Activated naive CD4-positive, alpha-beta T cell treated with anti-CD3 and anti-CD28 coated beads, Interleukin-2, amount 10 ng/mL, durations not matched to agents 7 days and 5 days (primary cell): ENCODE measurements at regions not wholly inside any gene's neighbourhood (a gene's known extent, or its start where the extent isn't known, plus 50 kb on each side); places are given as distances from the start of the nearest gene placed in this dataset.
"Not testable (repeated sequence)": the region's sequence is repeated elsewhere in the genome, so short reads cannot be mapped to it uniquely, and the experiment has no call there.

Experiments used
- CTCF ChIA-PET: fragments of 350-600 bp; sonication (Branson Sonifier 250); formaldehyde crosslinking; loops from one replicate; lab custom pipeline; 2021; ENCODE audit warnings: antibody characterized with exemption; lab: Charles Lee
- DNase-seq: peaks from one replicate; pipeline ENCODE4 v3.0.0-alpha.2; 2020
- H3K27ac Mint-ChIP-seq: one replicate; pipeline ENCODE4 v1.8.0; 2021; ENCODE audit warnings: mild to moderate bottlenecking, moderate library complexity, mixed read lengths
- H3K27me3 Mint-ChIP-seq: one replicate; pipeline ENCODE4 v1.8.0; 2021; ENCODE audit warnings: mild to moderate bottlenecking, mixed read lengths
- H3K36me3 Mint-ChIP-seq: one replicate; pipeline ENCODE4 v1.8.0; 2021; ENCODE audit warnings: mixed read lengths
- H3K4me1 Mint-ChIP-seq: one replicate; pipeline ENCODE4 v1.8.0; 2021; ENCODE audit warnings: mixed read lengths
- H3K4me3 Mint-ChIP-seq: one replicate; pipeline ENCODE4 v1.8.0; 2021; ENCODE audit warnings: mild to moderate bottlenecking, moderate library complexity, mixed read lengths
- H3K9me3 Mint-ChIP-seq: one replicate; pipeline ENCODE4 v1.8.0; 2021; ENCODE audit warnings: mixed read lengths

DNA sequence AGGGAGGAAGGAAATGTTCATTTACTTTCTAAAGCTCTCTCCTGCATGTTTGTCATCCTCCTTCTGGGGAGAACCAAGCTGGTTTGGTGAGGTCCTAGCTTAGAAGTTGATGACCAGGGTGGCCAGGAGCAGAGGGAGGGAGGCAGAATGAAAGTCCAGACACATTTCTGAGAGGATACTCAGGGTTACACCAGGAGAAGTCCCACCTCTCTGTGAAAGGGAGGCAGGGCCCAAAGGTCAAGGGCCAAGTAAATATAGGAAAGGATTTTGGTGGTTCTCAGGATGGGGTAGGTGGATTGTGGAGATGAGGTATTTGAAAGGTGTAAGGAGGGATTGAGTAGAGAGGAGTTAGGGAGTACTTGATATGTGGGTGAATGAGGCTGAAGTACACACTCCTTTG is 58.0 kb upstream of the FBXO11 start:
- H3K27me3 Mint-ChIP-seq, result peaks cover 14% of the 10 kb centered on the region
- H3K27ac Mint-ChIP-seq, result no peak overlapping the region
- H3K9me3 Mint-ChIP-seq, result no peaks in the 10 kb centered on the region
- CTCF ChIA-PET, result no interaction called here
- no peak overlapping the region for H3K4me3 Mint-ChIP-seq
- no peaks in the 10 kb centered on the region for H3K4me1 Mint-ChIP-seq
- no peaks in the 10 kb centered on the region for H3K36me3 Mint-ChIP-seq
- no peak for DNase-seq

DNA sequence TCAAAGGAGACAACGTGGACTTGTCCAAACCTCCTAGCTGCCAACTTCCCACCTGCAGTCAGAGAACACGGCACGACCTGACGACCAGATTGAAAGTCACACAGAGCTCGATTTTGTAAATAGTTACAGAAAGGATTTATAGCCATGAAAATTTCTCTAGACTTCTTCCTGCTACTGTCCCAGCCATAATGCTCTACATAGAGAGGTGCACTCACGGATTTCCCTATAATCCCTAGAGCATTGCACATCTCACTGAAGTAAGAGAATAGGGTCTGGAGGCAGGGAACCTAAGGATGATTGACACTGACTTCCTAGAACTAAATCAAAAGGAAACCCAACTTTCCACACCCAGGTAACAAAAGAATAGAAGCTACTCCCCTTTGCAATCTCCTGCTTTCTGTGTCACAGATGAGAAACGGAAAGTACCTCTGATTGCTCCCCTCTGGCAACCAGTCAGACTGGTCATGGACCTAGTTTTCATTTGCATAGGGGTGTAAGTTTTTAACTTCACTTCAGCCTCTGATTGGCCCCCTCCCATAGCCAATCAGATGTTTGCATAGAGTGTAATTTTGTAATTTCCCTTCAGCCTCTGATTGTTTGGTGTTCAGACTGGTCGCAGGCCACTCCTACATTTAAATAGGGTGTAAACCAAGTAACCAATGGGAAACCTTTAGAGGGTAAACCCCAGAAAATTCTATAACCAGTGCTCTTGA is 58.6 kb upstream of the FBXO11 start:
- H3K4me3 Mint-ChIP-seq, result no peak overlapping the region
- H3K9me3 Mint-ChIP-seq, result no peaks in the 10 kb centered on the region
- no peaks in the 10 kb centered on the region for H3K4me1 Mint-ChIP-seq
- H3K36me3 Mint-ChIP-seq, result no peaks in the 10 kb centered on the region
- DNase-seq, result no peak
- peaks cover 14% of the 10 kb centered on the region for H3K27me3 Mint-ChIP-seq
- no peak overlapping the region for H3K27ac Mint-ChIP-seq
- CTCF ChIA-PET, result no interaction called here

DNA sequence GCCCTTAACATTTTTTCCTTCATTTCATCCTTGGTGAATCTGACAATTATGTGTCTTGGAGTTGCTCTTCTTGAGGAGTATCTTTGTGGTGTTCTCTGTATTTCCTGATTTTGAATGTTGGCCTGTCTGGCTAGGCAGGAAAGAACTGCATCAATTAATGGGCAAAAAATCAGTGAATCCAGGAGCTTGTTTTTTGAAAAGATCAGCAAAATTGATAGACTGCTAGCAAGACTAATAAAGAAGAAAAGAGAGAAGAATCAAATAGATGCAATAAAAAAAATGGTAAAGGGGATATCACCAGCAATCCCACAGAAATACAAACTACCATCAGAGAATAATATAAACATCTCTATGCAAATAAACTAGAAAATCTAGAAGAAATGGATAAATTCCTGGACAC is 70.4 kb upstream of the FBXO11 start:
- CTCF ChIA-PET, H3K4me3 Mint-ChIP-seq, H3K9me3 Mint-ChIP-seq, H3K4me1 Mint-ChIP-seq, H3K36me3 Mint-ChIP-seq, H3K27me3 Mint-ChIP-seq, DNase-seq, H3K27ac Mint-ChIP-seq: not testable (repeated sequence)

DNA sequence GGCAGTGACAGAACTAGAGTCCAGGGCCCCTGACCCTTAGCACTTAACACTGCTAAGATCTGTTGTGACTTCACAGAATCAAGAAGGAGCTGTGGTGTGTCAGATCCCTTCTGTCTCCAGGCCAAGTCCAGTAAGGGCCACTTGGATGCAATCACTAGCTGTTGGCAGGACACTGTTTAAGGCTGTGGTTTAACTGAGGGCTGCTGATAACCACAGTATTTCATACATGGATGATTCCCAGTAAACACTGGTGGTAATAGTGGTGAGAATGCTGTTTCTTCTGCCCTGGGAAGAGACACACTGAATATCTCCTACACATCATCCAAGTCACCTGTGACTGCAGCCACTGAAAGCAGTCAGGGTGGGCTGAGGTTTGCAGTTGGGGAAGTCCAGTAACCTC is 77.7 kb upstream of the FBXO11 start:
- CTCF ChIA-PET, result no interaction called here
- Mint-ChIP-seq H3K4me3 (no peak overlapping the region), H3K4me1 (no peaks in the 10 kb centered on the region), H3K27me3 (peaks cover 8% of the 10 kb centered on the region), H3K9me3 (no peaks in the 10 kb centered on the region), H3K36me3 (no peaks in the 10 kb centered on the region), H3K27ac (no peak overlapping the region)
- DNase-seq, result no peak

DNA sequence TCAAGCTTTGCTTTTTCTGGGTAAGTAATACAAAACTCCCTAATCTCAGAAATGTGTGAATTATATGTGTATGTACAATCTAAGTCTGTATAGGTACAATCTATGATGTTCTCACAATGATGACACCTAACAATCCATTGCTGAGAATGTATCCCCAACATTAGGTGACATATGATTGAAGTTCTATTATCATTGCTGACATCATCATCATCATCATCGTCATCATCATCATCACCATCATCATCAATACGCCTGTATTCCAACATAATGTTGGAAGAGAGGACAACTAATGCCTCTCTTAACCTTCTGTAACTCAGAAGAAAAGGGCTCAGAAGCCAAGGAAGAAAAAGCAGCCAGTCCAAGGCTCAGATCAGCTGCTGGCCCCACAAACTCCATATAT is 84.2 kb upstream of the FBXO11 start:
- no peak overlapping the region for H3K27ac Mint-ChIP-seq
- no peaks in the 10 kb centered on the region for H3K9me3 Mint-ChIP-seq
- DNase-seq, result no peak
- H3K27me3 Mint-ChIP-seq, result peaks cover 3% of the 10 kb centered on the region
- CTCF ChIA-PET, result no interaction called here
- no peaks in the 10 kb centered on the region for H3K4me1 Mint-ChIP-seq
- H3K36me3 Mint-ChIP-seq, result no peaks in the 10 kb centered on the region
- no peak overlapping the region for H3K4me3 Mint-ChIP-seq

DNA sequence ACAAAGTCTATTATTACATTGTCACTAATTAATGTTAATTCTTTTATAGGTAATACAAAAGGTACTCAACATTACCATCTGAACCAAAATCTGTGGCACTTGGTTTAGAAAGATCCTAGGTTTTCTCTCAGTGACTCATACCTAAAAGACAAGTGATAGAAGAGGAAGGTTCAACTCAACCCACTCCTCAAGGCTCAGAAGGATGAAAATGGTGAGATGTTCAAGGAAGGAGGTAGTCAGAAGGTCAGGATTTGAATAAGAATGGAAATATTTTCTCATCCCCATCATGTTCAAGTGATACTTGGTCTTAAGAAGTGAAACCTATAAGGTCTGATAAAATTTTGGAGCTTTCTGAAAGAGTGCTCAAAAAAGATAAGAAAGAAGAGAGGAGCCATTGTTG is 86.4 kb upstream of the FBXO11 start:
- Mint-ChIP-seq H3K4me3 (no peak overlapping the region), H3K36me3 (no peaks in the 10 kb centered on the region), H3K27ac (no peak overlapping the region), H3K9me3 (no peaks in the 10 kb centered on the region), H3K4me1 (no peaks in the 10 kb centered on the region), H3K27me3 (no peaks in the 10 kb centered on the region)
- CTCF ChIA-PET, result no interaction called here
- DNase-seq, result no peak

DNA sequence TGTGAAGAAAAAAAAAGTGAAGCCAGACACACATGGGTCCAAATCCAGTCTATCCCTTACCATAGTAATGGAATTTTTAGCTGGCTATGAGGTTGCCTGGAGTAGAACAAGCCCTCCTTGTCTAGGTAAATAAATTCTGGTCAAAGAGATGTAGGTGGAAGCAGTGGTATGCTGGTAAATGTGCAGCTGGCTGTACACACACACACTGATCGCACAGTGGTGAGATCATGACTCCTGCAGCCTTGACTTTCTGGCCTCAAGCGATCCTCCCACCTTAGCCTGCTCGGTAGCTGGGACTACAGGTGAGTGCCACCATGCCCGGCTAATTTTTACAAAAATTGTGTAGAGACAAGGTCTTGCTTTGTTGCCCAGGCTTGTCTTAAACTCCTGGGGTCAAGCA is 90.5 kb upstream of the FBXO11 start:
- CTCF ChIA-PET, result no interaction called here
- H3K4me1 Mint-ChIP-seq, result no peaks in the 10 kb centered on the region
- DNase-seq, result no peak
- H3K9me3 Mint-ChIP-seq, result no peaks in the 10 kb centered on the region
- H3K27me3 Mint-ChIP-seq, result no peaks in the 10 kb centered on the region
- H3K27ac Mint-ChIP-seq, result no peak overlapping the region
- H3K4me3 Mint-ChIP-seq, result no peak overlapping the region
- H3K36me3 Mint-ChIP-seq, result no peaks in the 10 kb centered on the region

DNA sequence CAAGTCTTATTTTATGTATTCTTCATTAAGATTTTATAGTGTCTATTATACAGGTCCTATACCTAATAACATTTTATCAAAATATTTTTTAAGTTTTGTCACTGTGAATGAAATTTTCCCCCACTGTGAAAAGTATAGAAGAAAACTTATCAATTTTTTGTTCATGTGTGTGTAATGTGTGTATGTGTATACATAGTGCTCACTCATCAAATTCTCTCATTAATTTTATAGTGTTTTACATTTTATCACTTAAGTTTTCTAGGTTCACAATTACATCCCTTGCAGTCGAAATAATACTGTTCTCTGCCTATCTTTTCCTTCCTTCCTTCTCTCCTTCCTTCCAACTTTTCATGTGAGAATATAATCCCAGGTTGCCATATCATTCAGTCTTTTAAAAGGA is 93.2 kb upstream of the FBXO11 start:
- H3K36me3 Mint-ChIP-seq, result no peaks in the 10 kb centered on the region
- no peaks in the 10 kb centered on the region for H3K9me3 Mint-ChIP-seq

DNA sequence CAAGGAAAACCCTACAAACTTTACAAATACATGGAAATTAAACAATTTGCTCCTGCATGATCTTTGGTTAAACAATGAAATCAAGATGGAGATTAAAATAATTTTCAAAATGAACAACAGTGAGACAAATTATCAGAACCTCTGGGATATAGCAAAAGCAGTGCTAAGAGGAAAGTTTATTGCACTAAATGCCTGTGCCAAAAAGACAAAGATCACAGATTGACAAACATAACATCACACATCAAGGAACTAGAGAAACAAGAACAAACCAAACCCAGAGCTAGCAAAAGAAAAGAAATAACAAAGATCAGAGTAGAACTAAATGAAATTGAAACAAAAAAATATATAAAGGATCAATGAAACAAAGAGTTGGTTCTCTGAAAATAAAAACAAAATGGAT is 95.2 kb upstream of the FBXO11 start:
- H3K27me3 Mint-ChIP-seq, result no peaks in the 10 kb centered on the region

More for the DNA sequence above, 93.2 kb upstream of the FBXO11 start:
- CTCF ChIA-PET, result no interaction called here
- Mint-ChIP-seq H3K27ac (no peak overlapping the region), H3K4me3 (no peak overlapping the region), H3K4me1 (no peaks in the 10 kb centered on the region), H3K27me3 (no peaks in the 10 kb centered on the region)
- DNase-seq, result no peak

DNA sequence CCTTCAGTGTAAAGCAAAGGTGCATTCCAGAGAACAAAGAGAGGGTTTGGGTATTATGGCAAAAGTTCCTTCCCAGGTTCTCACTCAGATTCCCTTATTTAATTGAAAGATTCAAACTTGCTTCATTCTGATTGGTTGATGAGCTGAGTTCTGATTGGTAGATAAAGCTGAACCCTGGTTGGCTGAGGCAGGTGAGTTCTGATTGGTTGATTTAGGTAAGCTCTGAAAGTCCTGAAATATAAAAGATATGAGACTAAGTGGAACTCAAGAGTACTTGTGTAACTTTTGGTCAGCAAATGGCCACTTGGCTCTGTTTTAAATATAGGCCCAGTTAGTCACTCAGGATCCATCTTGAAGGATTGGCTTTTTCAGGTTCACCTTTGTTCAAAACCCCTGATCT is 99.8 kb upstream of the FBXO11 start:
- H3K4me3 Mint-ChIP-seq, result no peak overlapping the region
- DNase-seq, result no peak
- H3K27ac Mint-ChIP-seq, result no peak overlapping the region
- H3K4me1 Mint-ChIP-seq, result no peaks in the 10 kb centered on the region
- peaks cover 10% of the 10 kb centered on the region for H3K27me3 Mint-ChIP-seq
- CTCF ChIA-PET, result no interaction called here
- H3K9me3 Mint-ChIP-seq, result no peaks in the 10 kb centered on the region
- H3K36me3 Mint-ChIP-seq, result no peaks in the 10 kb centered on the region

More for the DNA sequence above, 95.2 kb upstream of the FBXO11 start:
- H3K36me3 Mint-ChIP-seq, result no peaks in the 10 kb centered on the region
- H3K4me1 Mint-ChIP-seq, result no peaks in the 10 kb centered on the region
- H3K27ac Mint-ChIP-seq, result no peak overlapping the region
- CTCF ChIA-PET, result no interaction called here
- no peaks in the 10 kb centered on the region for H3K9me3 Mint-ChIP-seq
- DNase-seq, result no peak
- H3K4me3 Mint-ChIP-seq, result no peak overlapping the region

DNA sequence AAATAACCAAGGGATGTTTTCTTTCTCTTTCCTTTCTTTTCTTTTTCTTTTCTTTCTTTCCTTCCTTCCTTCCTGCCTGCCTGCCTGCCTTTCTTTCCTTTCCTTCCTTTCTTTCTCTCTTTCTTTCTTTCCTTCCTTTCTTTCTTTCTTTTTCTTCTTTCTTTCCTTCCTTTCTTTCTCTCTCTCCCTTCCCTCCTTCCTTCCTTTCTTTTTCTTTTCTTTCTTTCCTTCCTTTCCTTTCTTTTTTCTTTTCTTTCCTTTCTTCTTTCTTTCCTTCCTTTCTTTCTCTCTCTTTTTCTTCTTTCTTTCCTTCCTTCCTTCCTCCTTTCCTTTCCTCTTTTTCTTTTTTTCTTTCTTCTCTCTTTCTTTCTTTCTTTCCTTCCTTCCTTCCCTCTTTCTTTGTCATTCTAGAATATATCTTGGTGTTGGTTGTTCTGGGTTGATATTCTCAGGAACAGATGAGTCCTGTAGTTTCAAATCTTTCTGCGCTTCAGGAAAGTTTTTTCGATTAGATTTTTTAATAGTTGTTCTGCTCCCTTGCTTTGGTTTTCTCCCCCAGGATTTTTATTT is 101.5 kb upstream of the FBXO11 start:
- H3K4me3 Mint-ChIP-seq, result no peak overlapping the region
- peaks cover 10% of the 10 kb centered on the region for H3K27me3 Mint-ChIP-seq
- H3K36me3 Mint-ChIP-seq, result no peaks in the 10 kb centered on the region
- no peaks in the 10 kb centered on the region for H3K9me3 Mint-ChIP-seq
- H3K27ac Mint-ChIP-seq, result no peak overlapping the region
- DNase-seq, result no peak
- CTCF ChIA-PET, result no interaction called here
- H3K4me1 Mint-ChIP-seq, result no peaks in the 10 kb centered on the region

DNA sequence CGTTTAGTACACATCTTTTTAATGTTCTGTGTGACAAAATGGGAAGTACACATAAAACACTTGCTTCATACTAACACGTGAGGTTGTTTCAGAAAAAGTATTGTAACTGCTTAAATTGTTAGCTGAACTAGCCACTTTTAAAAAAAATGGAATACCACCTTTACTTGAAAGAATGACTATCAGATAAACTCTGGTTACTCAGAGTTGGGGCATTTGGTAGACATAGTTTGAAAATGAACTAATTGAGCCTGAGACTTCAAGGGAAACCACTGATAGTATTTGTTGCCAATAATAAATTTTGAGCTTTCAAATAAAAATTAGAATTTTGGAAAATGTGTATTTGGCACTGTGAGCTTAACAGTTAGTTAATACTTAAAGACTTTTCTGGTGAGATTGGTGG is 103.0 kb upstream of the FBXO11 start:
- CTCF ChIA-PET, result no interaction called here
- Mint-ChIP-seq H3K27ac (no peak overlapping the region), H3K4me1 (no peaks in the 10 kb centered on the region), H3K36me3 (no peaks in the 10 kb centered on the region), H3K9me3 (no peaks in the 10 kb centered on the region), H3K27me3 (peaks cover 10% of the 10 kb centered on the region), H3K4me3 (no peak overlapping the region)
- DNase-seq, result no peak

DNA sequence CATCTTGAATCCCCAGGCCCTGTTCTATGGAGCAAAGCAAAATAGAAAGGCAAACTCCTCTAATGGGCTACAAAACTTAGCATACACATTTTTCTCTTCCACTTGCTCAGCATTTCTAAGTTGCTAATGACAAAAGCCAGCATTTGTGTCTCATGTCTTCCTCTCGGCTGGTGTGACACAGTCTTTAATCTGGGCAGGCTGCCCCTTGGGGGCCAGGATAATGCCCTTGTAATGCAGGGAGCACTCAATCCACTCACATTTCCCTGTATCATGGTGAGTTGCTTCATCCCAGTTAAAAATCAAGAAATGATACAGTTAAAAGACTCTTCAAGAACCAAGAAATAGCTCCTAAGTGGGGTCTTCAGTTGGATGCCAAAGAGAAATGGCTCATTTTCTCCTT is 109.1 kb upstream of the FBXO11 start:
- Mint-ChIP-seq H3K4me1 (no peaks in the 10 kb centered on the region), H3K4me3 (no peak overlapping the region), H3K27me3 (peaks cover 5% of the 10 kb centered on the region), H3K27ac (no peak overlapping the region), H3K36me3 (no peaks in the 10 kb centered on the region), H3K9me3 (peaks cover 2% of the 10 kb centered on the region)
- CTCF ChIA-PET, result no interaction called here
- DNase-seq, result no peak

DNA sequence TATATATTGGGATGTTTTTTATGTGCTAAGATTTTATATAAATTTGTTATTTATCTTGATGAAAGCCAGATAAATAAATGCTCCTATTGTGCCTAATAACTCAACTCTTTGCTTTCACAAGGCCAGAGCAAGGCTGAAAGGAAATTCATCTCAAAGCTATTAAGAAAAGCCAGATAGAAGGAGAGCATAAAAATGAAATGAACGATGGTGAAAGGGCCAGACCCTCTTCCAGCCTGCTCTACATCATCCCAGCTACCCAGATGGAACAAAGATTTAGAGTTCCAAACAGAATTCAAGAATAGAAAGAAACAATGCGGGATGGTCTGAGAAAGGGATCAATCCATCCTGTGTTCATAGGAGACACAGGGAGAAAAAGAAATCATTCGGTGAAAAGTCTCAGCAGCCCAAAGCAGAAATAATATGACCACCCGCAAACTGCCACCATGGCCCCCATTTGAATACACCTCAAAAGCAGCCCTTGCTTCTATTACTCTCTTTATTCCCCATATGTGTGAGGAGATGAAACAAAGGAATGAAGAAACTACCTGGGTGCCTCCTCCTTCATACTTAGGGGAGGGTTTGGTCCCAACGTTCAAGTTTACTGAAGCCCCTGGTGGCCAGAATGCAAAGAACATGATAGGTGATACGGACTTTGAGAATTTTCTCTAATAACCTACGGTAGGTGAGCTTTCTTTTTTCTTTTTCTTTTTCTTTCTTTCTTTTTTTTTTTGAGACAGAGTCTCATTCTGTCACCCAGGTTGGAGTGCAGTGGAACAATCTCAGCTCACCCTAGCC is 110.1 kb upstream of the FBXO11 start:
- H3K9me3 Mint-ChIP-seq, result peaks cover 2% of the 10 kb centered on the region
- CTCF ChIA-PET, result interaction anchor here (0.7 kb wide), 1 partner anchor 28 kb away, joined by 3 read pairs; no protein-coding TSS in a partner anchor
- H3K27me3 Mint-ChIP-seq, result peaks cover 5% of the 10 kb centered on the region
- no peak overlapping the region for H3K4me3 Mint-ChIP-seq
- H3K4me1 Mint-ChIP-seq, result no peaks in the 10 kb centered on the region
- H3K27ac Mint-ChIP-seq, result no peak overlapping the region
- no peaks in the 10 kb centered on the region for H3K36me3 Mint-ChIP-seq
- DNase-seq, result no peak

DNA sequence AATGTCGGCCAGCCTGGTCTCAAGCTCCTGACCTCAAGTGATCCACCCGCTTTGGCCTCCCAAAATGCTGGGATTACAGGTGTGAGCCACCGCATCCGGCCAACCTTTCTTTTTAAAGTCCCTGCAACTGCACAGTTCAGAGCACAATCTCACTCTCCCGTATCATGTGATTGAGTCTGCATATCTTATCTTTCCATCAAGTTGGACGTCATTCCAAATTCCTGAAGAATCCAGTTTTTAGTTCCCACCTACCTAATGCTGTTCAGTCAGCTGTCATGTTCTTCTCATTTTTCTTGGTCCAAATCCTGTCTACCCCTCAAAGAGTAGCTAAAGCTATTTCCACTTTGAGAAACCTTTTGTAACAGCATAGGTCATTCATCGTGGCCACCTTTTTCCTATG is 110.8 kb upstream of the FBXO11 start:
- no peaks in the 10 kb centered on the region for H3K36me3 Mint-ChIP-seq
- no peak overlapping the region for H3K27ac Mint-ChIP-seq
- H3K27me3 Mint-ChIP-seq, result peaks cover 5% of the 10 kb centered on the region
- no peaks in the 10 kb centered on the region for H3K4me1 Mint-ChIP-seq
- CTCF ChIA-PET, result no interaction called here
- DNase-seq, result no peak
- H3K4me3 Mint-ChIP-seq, result no peak overlapping the region
- H3K9me3 Mint-ChIP-seq, result peaks cover 2% of the 10 kb centered on the region
